GM19025 (cell line): ENCODE measurements at regions not wholly inside any gene's neighbourhood (a gene's known extent, or its start where the extent isn't known, plus 50 kb on each side); places are given as distances from the start of the nearest gene placed in this dataset.
"Not testable (repeated sequence)": the region's sequence is repeated elsewhere in the genome, so short reads cannot be mapped to it uniquely, and the experiment has no call there.

Experiments used
- ATAC-seq: cut with Tn5 transposase; IDR thresholded peaks from one replicate; pipeline ENCODE4 v1.9.1; 2021; ENCODE audit warnings: mild to moderate bottlenecking, low read depth, moderate library complexity; ENCODE audit not compliant: unreplicated experiment

DNA sequence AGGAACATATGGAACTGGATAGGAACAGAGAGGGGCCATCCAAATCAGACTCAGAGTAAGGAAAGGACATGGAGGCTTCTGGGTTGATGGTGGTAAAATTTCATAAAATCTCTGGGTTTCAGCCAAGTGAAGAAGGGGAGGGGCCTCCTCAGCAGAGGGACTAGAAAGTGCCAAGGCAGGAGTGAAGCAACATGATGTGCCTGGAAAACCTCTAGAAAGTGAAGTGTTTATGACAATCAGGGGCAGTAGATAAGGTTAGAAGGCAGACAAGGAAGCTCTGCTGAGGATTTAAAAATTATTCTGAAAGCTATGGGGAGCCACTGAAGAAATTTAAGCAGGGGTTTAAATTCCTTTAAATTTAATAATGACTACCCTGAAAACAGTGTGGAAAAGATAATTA, 126.0 kb upstream of the TENT5A start:
- no peak for ATAC-seq

DNA sequence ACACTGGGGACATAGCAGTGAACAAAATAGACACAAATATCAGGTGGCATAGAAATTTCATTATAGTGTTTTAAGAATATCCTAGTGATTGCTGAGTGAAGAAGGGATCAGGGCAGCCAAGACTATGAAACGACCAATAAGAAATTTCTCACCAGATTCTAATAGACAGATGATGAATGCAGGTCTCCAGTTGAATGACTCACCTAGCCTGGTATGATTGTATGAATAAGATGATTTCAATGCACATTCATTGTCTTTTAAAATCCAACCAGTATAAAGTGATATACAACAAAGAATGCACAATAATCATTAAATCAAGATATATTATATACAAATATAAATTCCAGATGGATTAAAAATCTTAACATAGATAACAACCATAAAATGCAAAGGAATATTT, 124.5 kb upstream of the TENT5A start:
- ATAC-seq = no peak

DNA sequence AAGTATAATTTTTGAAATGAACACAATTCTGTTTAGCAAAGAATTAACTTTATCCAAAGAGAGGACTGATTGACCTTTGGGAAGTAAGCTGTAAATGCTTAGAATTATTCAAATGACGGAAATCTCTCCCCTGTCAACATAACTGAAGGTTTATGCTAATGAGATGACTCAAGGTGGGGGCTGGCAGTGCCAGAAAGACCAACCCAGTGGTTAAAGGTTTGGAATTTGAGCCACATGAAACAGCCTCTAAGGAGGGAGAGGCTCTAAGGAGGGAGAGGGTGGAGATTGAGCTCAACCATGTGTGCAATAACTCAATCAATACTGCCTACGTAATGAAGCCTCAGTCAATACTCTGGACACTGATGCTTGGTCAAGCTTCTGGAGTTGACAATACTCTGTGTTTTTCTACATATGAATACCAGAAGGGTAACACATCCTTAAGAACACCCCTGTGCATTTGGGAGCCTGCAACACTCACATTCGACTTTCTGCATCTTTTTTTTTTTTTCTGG, 123.4 kb upstream of the TENT5A start:
- ATAC-seq = no peak

DNA sequence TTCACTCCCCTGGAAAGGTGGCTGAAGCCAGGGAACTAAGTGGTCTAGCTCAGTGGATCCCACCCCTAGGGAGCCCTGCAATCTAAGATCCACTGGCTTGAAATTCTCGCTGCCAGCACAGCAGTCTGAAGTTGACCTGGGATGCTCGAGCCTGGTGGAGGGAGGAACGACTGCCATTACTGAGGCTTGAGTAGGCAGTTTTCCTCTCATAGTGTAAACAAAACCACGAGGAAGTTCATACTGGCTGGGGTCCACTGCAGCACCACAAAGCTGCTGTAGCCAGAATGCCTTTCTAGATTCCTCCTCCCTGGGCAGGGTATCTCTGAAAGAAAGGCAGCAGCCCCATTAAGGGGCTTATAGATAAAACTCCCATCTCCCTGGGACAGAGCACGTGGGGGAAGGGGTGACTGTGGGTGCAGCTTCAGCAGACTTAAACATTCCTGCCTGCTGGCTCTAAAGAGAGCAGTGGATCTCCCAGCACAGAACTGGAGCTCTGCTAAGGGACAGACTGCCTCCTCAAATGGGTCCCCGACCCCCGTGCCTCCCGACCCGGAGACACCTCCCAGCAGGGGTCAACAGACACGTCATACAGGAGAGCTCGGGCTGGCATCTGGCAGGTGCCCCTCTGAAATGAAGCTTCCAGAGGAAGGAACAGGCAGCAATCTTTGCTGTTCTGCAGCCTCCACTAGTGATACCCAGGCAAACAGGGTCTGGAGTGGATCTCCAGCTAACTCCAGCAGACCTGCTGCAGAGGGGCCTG, 117.4 kb upstream of the TENT5A start:
- not testable (repeated sequence) for ATAC-seq

DNA sequence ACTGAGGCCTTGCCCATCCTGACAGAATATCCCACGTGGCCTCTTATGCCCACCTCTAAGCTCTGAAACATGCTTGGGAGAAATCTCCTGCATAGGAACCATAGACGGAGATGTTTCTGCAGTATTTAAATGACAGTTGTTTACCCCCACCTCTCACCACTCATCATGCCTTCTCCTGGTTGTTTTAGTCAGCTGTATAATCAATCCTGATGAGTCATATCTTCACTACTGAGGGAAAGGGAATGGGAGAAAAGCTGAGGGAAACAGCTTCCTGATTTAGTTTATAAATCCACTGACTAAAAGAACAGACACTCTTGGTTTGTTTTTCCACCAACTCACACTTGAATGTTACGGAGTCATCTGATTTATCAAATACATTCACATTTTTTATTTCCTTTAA, 113.2 kb upstream of the TENT5A start:
- no peak for ATAC-seq

DNA sequence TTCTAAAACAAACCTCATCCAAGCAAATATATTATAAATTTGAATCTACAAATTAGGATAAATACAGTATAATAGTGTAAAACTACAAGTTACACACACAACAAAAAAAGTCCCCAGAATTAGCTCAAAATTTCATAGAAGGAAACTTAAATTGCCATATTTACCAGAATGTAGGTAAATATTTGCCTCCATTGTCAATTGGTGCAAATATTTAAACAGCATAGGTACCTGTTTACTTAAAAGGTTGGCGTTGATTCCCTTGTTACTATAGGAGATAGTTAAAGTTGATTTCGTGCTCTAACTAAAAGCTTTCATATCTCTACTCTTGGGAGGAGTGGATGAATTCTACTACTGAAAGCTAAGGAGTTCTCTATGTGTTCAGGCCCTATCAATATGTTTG, 111.6 kb upstream of the TENT5A start:
- ATAC-seq = no peak

DNA sequence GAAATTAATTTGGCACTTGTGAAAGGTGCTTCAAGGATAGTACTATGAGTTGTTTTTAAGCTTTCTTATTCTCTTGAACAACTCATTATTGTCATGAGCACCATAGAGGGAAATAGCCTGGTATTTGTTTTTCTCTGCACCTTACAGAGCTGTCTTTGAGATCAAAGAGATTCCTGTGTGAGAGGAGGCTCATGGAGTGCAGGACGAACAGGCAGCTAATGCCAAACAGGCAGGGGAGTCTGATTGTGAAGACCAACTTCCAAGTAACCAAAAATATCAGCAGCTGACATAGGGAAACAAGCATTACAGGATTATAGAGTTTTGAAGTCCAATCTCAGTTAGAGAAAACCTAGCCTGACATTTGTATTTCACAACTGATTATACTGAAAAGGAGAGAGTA, 110.6 kb upstream of the TENT5A start:
- ATAC-seq = no peak

DNA sequence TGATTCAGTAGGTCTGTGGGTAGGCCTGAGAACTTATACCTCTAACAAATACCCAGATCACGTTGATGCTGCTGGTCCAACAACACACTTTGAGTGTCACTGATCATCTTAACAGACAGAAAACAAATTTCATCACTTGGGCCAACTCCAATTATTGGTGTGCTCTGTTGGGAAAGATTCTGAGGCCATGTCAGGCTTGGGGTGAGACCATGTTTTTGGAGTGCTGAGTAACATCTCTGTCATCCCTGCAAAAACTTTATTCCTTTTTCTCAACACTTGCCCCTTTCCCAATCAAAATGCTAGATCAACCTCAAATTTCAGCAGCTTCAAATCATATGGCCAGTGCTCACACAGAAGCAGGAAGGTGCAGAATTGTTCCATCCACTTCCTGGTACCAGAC, 108.8 kb upstream of the TENT5A start:
- no peak for ATAC-seq

DNA sequence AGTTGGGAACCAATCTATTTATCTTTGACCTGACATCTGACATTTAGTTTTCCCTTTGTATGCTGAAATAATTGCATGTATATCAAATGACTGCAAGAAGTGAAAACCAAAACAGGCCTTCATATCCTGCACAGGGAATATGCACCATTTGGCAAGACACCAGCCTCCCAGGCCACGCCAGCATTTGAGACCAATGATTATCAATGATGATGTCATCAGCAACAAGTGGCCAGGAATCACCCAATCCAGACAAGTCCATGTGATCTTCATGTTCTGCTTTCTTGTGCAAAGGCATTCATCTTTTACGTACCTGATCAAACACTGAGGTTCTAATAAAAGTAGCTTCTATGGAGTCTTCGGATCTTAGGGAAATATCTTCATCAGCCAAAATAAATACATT, 107.4 kb upstream of the TENT5A start:
- no peak for ATAC-seq

DNA sequence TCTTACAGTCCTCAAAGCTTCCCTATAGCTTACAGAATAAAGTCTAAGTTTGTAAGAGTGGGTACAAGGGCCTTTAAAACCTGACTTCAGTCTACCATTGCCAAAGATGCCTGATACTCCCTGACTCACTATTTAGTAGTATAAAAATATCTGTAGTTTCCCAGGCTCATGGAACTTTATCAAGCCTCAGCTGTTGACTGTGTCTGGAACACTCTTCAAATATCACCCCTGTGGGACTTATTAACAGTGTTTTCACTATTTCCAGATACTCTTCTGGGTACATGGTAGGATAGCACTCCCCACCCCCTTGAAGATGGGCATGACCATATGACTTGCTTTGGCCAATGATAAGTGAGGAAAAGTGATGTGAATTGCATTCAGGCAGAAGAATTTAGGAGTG, 105.3 kb upstream of the TENT5A start:
- ATAC-seq = no peak

DNA sequence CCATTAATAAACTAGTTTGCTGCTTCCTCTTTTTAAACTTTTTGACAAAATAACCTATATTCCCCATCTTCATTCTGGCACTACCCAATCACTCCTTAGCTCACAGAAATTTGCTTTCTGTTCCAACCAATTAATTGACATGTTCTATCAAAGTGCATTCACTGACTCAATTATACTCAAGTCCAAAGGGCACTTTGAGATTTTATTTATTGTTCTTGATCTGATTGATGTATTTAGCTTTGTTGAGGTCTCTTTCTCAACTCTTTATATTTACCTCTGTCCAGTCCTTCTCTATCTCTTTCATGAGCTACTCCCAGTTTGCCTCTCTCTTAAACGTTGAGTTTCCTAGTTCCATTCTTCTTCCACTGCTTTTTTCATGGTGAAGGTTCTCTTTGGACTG, 104.4 kb upstream of the TENT5A start:
- no peak for ATAC-seq

DNA sequence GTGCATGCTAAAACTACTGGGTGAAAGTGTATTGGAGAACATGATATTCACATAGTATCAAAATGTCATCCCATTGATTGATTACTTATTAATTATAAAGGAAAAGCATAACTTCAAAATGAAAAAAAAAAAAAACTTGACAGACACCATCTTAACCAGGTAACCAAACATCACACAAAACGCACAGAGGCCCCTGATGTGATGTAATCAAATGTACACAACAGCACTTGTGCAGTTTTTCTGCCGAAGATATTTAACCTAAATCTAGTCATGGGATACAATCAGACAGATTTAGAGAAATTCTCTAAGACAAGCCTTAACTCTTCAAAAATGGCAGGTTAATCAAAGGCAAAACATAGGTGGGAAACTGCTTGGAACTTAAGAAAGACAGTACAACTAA, 102.0 kb upstream of the TENT5A start:
- no peak for ATAC-seq

DNA sequence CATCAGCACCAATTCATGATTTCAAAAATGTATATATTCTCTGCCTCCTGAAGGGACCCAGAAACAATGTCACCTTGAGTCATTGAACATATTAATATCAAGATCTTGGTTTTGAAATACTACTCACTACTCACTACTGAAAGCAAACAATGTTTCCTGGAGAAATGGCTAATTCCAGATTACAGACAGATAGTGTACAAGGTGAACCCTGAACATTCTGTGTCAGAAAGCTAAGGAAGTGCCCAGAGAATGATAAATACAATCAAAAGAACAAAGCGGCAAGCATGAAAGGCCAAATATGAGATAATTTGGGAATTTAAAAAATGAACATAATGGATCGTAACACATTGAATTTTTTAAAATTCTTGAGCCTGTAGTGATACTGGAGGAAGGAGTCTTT, 101.5 kb upstream of the TENT5A start:
- ATAC-seq = no peak

DNA sequence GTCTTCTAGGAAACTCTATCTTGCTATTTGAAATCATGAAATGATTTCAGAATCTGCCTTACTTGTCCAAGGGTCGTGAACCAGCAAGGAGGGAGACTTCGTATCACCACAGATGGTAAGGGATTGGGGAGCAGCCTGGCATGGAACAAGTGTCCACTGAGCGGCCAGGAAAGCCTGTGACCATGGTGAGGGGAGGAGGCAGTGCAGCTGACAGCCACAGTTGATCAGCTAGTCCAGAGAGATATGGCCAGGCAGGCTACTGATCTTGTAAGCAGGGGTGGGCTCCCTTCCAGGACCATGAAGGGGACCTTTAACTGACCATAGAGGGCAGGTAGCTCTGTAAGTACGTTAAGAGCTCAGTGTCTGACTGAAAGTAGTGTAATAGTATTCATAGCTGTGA, 96.8 kb upstream of the TENT5A start:
- no peak for ATAC-seq

DNA sequence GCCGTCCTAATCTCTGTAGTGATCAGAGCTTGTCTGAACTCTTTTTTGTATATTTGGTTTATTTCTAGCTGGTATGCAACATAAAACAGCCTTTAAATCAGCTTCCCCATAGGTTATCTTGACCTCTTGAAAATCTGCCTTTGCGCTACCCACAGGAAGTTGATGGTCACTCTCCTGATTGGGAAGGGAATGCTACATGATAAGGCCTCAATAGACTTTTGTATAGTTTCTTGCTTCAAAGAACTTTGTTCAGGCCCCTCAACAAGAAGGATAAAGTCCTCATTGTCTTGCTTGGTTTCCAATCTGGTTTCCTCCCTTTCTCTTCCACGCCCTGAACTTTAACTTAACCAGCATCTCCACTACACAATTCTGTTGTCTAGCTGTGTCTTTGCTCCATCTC, 95.4 kb upstream of the TENT5A start:
- ATAC-seq = no peak

DNA sequence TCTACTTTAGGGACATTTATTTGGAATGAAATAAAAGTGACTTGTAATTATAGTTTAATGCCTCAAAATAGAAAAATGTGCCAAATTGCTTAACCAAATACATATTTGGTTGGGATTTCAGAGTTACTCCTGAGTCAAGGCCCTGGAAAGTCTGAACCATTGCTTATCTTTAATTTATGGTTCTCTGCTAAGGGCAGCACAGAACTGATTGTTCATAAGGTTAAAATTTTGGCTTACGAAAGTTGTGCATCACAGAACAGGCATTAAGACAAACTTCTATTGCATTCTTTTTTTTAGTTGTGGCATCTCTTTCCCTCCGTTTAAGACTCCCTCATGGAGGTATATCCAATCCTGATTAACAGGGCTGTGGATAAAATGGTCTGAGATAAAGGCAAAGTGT, 92.2 kb upstream of the TENT5A start:
- ATAC-seq = no peak

DNA sequence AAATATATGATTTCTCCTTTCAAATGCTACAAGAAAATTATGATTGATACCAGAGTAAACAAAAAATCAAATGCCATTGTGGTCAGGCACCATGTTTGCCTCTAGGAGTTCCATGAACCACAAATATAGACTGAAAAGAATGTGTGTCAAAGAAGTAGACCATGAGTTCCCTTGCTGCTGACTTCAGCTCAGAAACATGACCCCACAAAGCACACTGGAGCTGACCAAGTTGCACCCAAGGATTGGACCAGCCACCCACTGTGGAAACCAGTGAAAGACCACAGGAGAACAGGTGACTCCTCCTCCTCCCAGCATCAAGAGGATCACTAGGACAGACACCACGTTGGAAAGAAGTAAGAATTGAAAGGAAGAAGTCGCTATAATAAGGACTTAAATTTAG, 90.8 kb upstream of the TENT5A start:
- no peak for ATAC-seq

DNA sequence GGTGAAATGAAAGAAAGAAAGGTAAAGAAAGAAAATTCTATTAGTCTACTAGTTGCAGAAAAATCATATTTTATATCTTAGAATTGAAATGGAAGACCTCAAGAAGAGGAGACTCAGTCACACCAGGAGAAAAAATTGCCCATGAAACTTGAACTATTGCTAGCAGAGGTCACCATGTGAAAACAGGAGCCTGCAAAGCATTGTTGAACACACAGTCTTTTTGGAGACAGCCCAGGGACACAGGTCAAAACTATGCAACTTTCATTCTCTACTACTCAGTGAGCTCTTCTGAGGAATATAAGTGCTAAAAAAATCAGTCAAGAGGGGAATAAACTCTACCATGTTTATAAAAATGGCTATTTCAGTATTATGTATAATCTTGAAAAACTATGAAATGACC, 89.8 kb upstream of the TENT5A start:
- no peak for ATAC-seq

DNA sequence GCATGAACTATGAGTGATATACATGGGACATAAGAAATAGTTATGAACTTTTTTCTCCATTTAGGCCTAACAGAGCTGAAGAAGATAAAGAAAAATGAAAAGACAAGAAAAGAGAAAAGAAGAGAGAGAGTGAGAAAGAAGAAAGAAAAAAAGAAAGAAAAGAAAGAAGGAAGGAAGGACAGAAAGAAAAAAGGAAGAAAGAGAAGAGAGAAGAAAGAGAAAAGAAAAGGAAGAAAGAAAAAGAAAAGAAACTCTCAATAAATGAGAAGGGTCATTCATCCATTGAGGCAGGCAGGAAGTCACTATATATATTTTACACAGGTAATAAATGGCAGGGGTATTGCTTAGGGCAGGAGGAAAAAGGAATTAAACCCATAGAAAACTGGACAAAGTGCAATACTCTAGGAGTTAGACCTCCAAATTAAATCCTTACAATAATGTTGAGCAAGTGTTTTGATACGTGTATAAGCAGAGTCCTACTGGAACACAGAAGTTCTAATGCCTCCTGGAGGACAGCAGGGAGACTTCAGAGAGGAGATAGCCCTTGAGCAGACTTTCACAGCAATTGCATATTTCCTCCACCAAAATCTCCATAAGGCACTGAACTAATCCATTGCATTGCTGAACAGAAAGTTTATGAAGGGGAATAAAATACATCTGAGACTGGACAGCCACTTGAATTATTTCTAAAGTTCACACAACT, 86.4 kb upstream of the TENT5A start:
- ATAC-seq = no peak

DNA sequence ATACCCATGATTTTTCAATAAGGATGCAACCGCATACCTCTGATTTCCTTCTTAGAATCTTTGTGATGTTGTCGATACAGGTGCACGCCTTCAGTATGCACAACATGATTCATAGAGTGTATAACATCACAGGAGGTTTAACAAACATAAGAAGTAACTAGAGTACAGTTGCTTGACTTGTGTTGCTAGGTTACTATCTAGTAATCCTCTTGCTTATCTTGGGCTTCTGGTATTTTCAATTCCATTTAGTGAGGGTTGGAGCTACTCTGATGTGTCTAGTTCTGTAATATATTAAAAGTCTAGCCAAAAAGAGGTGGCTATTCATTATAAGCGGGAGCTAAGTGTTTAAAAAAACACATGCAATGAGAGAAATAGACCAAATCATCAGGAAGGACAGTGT, 85.5 kb upstream of the TENT5A start:
- no peak for ATAC-seq

DNA sequence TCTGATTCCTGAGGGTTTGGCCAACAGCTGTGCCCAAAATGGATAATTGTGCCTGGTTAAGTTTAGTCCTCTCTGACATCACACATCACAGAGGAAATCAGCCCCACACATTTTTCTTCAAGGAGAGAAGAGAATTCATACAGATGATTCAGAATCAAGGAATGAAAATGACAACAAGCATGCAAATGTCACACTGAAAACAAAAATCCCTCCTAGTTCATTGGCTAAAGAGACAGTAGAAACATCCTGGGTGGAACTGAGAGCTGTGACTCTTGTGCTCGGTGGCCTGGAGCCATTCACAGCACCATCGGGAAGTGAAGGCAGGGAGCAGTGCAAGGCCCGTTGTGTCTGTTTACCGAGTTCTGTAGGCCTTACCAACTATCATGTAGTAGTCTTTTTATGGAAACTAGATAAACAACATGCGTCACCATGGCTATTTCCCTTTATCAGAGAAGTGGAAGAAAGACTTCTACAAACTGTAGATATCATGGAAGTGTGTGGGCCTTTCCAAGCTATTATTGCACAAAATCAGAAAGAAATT, 81.7 kb upstream of the TENT5A start:
- no peak for ATAC-seq

DNA sequence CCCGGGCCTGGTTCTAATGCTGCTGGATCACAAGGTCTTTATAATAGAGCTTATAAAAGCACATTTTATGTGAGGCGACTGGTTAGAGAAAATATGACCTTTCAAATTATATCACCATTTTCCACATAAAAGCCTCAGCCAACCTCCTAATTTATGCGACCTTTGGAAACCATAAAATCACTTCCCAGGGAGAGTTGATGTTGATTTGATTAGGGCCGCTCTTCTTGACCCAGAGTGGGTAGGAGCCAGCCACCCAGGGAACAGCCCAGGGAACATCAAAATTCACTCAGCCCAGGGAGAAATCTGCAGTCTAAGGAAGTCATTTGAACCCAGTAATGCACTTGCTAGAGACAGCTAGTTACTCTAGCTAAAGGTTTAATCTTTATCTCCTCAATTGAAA, 79.8 kb upstream of the TENT5A start:
- no peak for ATAC-seq
